OCI-LY1 (cell line): ENCODE measurements at regions not wholly inside any gene's neighbourhood (a gene's known extent, or its start where the extent isn't known, plus 50 kb on each side); places are given as distances from the start of the nearest gene placed in this dataset.

Source experiments
- H2AFZ ChIP-seq: fragments of 200-600 bp; sonication (generic), shearing (Covaris generic); 2 replicates; pipeline ENCODE4 v1.6.0; 2014; ENCODE audit warnings: antibody characterized with exemption, mild to moderate bottlenecking, low read length
- H3F3A ChIP-seq: fragments of 200-600 bp; sonication (generic), shearing (Covaris generic); 2 replicates; pipeline ENCODE4 v1.6.0; 2014; ENCODE audit warnings: mild to moderate bottlenecking, antibody characterized with exemption, low read length, moderate library complexity; ENCODE audit not compliant: insufficient read depth
- H3K27ac ChIP-seq: fragments of 200-600 bp; sonication (generic); 2 replicates; pipeline ENCODE4 v1.5.1; 2014; ENCODE audit warnings: low read length, mixed run types, mild to moderate bottlenecking, low read depth; ENCODE audit not compliant: poor library complexity, severe bottlenecking
- H3K27me3 ChIP-seq: fragments of 200-600 bp; sonication (generic); 2 replicates; pipeline ENCODE4 v1.6.0; 2014; ENCODE audit warnings: antibody characterized with exemption, mild to moderate bottlenecking, low read length, moderate library complexity; ENCODE audit not compliant: insufficient read depth
- H3K36me3 ChIP-seq: fragments of 200-600 bp; sonication (generic); 2 replicates; pipeline ENCODE4 v1.6.1; 2014; ENCODE audit warnings: mild to moderate bottlenecking, antibody characterized with exemption, low read length, moderate library complexity, mixed read lengths; ENCODE audit not compliant: insufficient read depth
- H3K4me1 ChIP-seq: fragments of 200-600 bp; sonication (generic); 2 replicates; pipeline ENCODE4 v1.5.1; 2014; ENCODE audit warnings: mild to moderate bottlenecking, low read length, moderate library complexity; ENCODE audit not compliant: insufficient read depth, severe bottlenecking
- H3K4me2 ChIP-seq: fragments of 200-600 bp; sonication (generic), shearing (Covaris generic); 2 replicates; pipeline ENCODE4 v1.6.1; 2014; ENCODE audit warnings: low read length
- H3K4me3 ChIP-seq: fragments of 200-600 bp; sonication (generic); 2 replicates; pipeline ENCODE4 v1.5.1; 2014; ENCODE audit warnings: low read length, low read depth, mild to moderate bottlenecking, mixed read lengths; ENCODE audit not compliant: poor library complexity, severe bottlenecking
- H3K79me2 ChIP-seq: fragments of 200-600 bp; shearing (Covaris generic); 2 replicates; pipeline ENCODE4 v1.6.1; 2016; ENCODE audit warnings: mixed run types, low read length, mixed read lengths; ENCODE audit not compliant: insufficient read depth
- H3K9ac ChIP-seq: fragments of 200-600 bp; sonication (generic), shearing (Covaris generic); 2 replicates; pipeline ENCODE4 v1.6.1; 2014; ENCODE audit warnings: mild to moderate bottlenecking, low read length, mixed read lengths
- H3K9me2 ChIP-seq: fragments of 200-600 bp; sonication (generic), shearing (Covaris generic); 2 replicates; pipeline ENCODE4 v1.6.1; 2014; ENCODE audit warnings: low read depth, mild to moderate bottlenecking, low read length, mixed read lengths
- H3K9me3 ChIP-seq: fragments of 200-600 bp; shearing (Covaris generic); 2 replicates; pipeline ENCODE4 v1.6.1; 2014; ENCODE audit warnings: low read length, mixed read lengths
- H4K20me1 ChIP-seq: fragments of 200-600 bp; sonication (generic), shearing (Covaris generic); 2 replicates; pipeline ENCODE4 v1.6.0; 2016; ENCODE audit warnings: mild to moderate bottlenecking, low read length; ENCODE audit not compliant: insufficient read depth
- EZH2 ChIP-seq: fragments of 200-600 bp; sonication (generic), shearing (Covaris generic); IDR thresholded peaks from 2 replicates; pipeline ENCODE4 v1.8.0; 2017; ENCODE audit warnings: borderline replicate concordance, mixed run types, mild to moderate bottlenecking, antibody characterized with exemption, low read length, moderate library complexity, mixed read lengths
- TF ChIP-seq, protein P1 (sequence below): fragments of 200-600 bp; sonication (generic), shearing (Covaris generic); IDR thresholded peaks from 2 replicates; pipeline ENCODE4 v1.5.1; 2017; ENCODE audit warnings: mild to moderate bottlenecking, antibody characterized with exemption, low read length, moderate library complexity, mixed read lengths

GRCh38 chr2:39528701-39529100 lies 91.6 kb upstream of the MAP4K3 start:
- Histone ChIP-seq H3K9ac (no peak overlapping the region), H2AFZ (no peak overlapping the region), H3K4me1 (peaks cover 35% of the 10 kb centered on the region), H3K27me3 (no peaks in the 10 kb centered on the region), H3K4me2 (no peak overlapping the region), H3K9me2 (no peaks in the 10 kb centered on the region), H3K79me2 (no peaks in the 10 kb centered on the region), H3K4me3 (no peak overlapping the region), H3K9me3 (no peaks in the 10 kb centered on the region), H3K27ac (no peak overlapping the region), H3K36me3 (no peaks in the 10 kb centered on the region), H4K20me1 (no peaks in the 10 kb centered on the region), H3F3A (no peaks in the 10 kb centered on the region)
- TF ChIP-seq, protein P1, sequence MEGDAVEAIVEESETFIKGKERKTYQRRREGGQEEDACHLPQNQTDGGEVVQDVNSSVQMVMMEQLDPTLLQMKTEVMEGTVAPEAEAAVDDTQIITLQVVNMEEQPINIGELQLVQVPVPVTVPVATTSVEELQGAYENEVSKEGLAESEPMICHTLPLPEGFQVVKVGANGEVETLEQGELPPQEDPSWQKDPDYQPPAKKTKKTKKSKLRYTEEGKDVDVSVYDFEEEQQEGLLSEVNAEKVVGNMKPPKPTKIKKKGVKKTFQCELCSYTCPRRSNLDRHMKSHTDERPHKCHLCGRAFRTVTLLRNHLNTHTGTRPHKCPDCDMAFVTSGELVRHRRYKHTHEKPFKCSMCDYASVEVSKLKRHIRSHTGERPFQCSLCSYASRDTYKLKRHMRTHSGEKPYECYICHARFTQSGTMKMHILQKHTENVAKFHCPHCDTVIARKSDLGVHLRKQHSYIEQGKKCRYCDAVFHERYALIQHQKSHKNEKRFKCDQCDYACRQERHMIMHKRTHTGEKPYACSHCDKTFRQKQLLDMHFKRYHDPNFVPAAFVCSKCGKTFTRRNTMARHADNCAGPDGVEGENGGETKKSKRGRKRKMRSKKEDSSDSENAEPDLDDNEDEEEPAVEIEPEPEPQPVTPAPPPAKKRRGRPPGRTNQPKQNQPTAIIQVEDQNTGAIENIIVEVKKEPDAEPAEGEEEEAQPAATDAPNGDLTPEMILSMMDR, result no peak
- TF ChIP-seq EZH2, result no peak

DNA sequence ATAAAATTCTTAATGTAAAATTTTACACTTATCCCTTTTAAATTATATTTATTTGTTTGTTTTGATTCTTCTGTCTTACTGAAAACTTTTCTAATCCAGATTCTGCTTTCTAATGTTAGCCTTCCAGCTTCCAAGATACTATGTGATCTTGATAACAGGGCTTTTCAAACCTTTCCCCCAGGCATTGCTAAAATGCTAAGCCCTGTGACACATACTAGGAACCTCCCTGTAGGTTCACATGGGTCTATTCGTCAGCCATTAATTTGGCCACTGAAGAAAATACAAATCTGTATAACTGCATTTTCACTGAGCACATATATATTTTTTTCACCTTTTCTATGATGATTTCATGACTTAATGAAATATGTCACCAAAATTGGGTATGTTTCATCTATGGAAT lies 92.8 kb upstream of the MAP4K3 start:
- Histone ChIP-seq H3K9me2 (no peaks in the 10 kb centered on the region), H2AFZ (no peak overlapping the region), H3K79me2 (no peaks in the 10 kb centered on the region), H3K36me3 (no peaks in the 10 kb centered on the region), H3K9ac (no peak overlapping the region), H3K9me3 (no peaks in the 10 kb centered on the region), H3K4me2 (no peak overlapping the region), H3K4me3 (no peak overlapping the region), H4K20me1 (no peaks in the 10 kb centered on the region), H3K4me1 (peaks cover 35% of the 10 kb centered on the region), H3K27ac (no peak overlapping the region), H3K27me3 (no peaks in the 10 kb centered on the region), H3F3A (no peaks in the 10 kb centered on the region)
- TF ChIP-seq, protein P1, result no peak
- TF ChIP-seq EZH2, result no peak

GRCh38 chr2:39530411-39530866 lies 93.4 kb upstream of the MAP4K3 start:
- Histone ChIP-seq H3K79me2 (no peaks in the 10 kb centered on the region), H3K9me3 (no peaks in the 10 kb centered on the region), H3K27me3 (no peaks in the 10 kb centered on the region), H3K36me3 (no peaks in the 10 kb centered on the region), H3K4me2 (no peak overlapping the region), H3K27ac (no peak overlapping the region), H3K4me3 (no peak overlapping the region), H3K9ac (no peak overlapping the region), H4K20me1 (no peaks in the 10 kb centered on the region), H3F3A (no peaks in the 10 kb centered on the region), H2AFZ (no peak overlapping the region), H3K9me2 (no peaks in the 10 kb centered on the region), H3K4me1 (peaks cover 31% of the 10 kb centered on the region)
- no peak for TF ChIP-seq EZH2
- TF ChIP-seq, protein P1, result peak; percentile 14; the same call in 1 of the 2 replicates
